VCaP (cell line): ENCODE measurements at regions not wholly inside any gene's neighbourhood (a gene's known extent, or its start where the extent isn't known, plus 50 kb on each side); places are given as distances from the start of the nearest gene placed in this dataset.
A peak's percentile ranks its signal among the peaks of the same experiment; 100 is the strongest.

Experiments used
- H3K27ac ChIP-seq: fragments of 450-650 bp; 2 replicates; pipeline ENCODE4 v1.5.1; 2017
- TF ChIP-seq, protein P1 (sequence below): fragments of 450-650 bp; conservative IDR thresholded peaks from 2 replicates; pipeline ENCODE4 v1.5.1; 2017; ENCODE audit warnings: mild to moderate bottlenecking, moderate library complexity

DNA sequence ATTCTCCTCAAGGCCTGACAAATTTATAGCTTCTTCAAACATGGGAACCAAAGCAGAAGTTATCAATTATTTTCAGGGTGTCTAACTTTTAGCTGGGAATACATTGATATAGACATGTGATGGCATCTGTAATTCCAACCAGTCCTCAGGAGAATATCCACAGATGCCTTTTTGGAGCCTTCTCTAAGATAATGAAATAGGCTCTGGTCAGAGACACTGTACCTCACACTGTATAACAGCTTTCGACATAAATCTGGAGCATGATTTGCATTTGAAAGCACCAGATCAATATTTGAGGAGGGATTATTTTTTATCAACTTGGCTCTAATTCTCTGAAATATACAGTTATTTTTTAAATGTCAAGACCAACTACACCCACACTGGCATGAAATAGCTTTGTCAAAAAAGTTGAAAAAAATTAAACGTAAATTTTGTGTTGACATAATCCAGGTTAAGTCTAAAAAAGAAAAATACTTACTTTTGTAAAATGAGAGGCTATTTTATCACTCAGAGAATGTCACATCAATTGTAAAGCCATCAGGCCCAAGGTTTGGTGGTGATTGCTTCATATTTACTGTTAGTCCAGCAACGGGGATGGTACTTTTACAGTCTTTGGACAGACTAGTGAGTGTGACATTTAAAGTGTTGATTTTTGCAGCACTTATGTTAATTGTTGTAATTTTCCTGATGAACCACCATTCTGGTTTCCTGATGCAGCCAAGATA lies 177.0 kb upstream of the SP8 start:
- TF ChIP-seq, protein P1, sequence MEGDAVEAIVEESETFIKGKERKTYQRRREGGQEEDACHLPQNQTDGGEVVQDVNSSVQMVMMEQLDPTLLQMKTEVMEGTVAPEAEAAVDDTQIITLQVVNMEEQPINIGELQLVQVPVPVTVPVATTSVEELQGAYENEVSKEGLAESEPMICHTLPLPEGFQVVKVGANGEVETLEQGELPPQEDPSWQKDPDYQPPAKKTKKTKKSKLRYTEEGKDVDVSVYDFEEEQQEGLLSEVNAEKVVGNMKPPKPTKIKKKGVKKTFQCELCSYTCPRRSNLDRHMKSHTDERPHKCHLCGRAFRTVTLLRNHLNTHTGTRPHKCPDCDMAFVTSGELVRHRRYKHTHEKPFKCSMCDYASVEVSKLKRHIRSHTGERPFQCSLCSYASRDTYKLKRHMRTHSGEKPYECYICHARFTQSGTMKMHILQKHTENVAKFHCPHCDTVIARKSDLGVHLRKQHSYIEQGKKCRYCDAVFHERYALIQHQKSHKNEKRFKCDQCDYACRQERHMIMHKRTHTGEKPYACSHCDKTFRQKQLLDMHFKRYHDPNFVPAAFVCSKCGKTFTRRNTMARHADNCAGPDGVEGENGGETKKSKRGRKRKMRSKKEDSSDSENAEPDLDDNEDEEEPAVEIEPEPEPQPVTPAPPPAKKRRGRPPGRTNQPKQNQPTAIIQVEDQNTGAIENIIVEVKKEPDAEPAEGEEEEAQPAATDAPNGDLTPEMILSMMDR, result no peak
- H3K27ac ChIP-seq, result no peak overlapping the region

DNA sequence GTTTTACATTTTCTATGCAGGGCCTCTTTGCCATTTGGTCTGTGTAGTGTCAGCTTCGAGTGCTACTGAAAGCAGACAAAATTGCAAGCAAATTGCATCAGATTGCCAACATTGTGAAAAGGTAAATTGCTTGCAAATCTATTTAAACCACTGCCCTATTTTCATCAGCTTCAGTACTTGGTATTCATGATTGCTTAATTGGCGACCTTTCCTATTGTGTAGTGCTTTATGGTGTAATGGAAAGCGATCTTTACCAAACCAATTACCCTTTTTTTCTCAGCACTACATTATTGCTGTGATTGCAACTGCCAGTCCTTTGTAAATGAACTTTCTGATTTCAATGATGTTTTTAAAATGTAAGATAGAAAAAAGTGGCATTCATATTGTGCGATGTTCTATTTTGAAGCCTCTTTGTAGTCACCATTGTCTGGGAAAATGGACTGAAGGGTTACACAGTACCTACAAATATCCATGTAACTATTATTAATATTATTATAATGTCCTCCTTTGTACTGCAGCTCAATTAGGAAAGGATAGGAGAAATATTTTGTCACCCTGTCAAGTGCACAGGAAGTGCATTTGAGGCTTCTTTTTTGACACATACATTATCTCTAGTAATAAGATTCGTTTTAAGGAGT lies 177.7 kb upstream of the SP8 start:
- H3K27ac ChIP-seq, result no peak overlapping the region
- TF ChIP-seq, protein P1, result no peak

DNA sequence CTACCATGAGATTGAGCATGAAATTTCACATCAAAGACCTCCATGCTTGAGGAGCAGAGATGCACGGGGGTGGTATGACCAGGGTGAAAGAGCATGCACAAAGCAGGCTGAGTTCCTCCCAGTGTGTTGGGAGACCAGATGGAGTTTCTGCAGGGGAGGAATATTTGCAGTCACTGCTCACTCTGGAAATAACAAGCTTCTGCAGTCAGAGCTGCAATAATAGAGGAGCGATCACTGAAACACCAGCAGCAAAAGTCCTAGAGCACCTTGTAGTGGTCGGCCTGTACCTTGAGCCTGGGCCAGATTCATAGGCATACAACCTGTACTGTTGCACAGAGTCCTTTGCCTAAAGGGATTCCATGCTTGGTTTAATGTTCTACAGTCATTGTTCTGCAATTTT lies 184.5 kb upstream of the SP8 start:
- H3K27ac ChIP-seq, result no peak overlapping the region
- TF ChIP-seq, protein P1, result no peak

DNA sequence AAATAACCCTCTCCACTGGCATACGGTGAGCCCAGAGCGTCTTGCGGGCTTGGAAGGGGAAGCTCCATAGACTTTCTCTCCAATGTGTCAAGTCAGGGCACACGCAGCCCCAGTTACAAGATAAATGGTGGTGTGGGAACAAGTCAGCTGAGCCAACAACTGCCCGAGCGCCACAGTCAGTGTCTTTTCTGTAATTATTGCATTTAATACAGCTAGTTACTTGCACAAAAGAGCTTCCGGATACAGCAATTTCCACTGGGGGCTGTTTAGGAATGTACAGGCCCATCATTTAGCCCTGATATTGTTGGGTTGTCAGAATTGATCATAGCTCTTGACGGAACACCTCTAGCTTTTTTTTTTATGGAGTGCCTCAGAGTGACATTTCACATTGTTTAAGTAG lies 193.5 kb upstream of the SP8 start:
- TF ChIP-seq, protein P1, result no peak
- no peak overlapping the region for H3K27ac ChIP-seq

DNA sequence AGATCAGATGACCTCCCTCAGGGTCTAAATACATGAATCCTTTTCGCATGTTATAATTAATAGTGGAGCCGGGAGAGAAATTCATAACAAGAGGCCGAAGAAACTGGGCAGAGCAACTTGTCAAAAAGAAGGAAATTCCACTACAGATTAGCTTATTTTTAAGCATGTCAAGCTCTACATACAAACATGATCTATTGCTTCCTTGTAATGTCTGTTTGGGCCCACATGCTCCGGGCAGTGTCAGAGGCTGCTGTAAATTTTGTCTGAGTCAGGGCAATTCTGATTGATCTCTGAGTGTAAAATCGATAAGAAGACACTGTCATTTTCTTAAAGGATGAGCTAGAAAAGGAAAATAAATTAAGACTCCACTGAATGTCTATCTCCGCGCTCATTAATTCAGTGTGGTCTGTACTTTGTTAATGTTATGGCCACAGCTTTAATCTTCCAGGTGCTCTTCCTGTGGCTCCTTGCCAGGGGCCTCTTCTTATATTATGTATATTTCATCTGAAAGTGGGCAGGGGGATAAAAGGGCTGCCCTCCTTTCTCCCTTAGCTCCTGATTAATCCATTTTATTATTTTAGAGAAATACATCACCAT lies 194.1 kb upstream of the SP8 start:
- no peak overlapping the region for H3K27ac ChIP-seq
- TF ChIP-seq, protein P1, result no peak

DNA sequence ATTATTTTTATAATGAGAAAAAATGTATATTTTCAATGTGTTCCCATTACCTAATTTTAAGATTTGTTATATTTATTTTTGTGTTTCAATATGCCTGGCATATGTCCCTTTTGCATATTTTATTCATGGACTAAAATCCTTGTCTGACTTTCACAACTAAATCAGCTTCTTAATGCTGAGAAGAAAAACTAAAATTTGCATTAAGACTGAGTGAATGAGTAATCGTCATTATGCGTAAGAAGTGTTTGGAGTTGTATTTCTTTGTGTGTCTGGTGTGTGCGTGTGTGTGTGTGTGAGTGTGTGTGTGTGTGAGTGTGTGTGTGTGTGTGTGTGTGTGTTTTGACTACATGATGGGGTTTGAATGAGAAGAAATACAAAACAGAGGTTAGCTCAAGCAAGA lies 201.7 kb upstream of the SP8 start:
- H3K27ac ChIP-seq, result no peak overlapping the region

DNA sequence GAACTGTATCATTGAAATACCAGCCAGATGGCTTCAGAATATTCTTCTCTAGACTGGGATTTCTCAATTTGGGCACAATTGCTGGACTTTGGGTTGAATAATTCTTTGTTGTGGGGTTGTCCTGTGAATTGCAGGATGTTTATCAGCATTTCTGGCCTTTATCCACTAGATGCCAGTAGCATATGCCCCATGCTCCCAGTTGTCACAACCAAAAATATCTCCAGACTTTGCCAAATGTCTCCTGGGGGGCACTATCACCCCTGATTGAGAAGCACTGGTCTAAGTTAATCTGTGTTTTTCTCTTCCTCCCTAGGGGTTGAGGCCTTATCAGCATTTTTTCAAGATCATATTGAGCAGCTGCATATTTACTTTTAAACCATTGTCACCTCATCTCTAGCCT lies 204.9 kb upstream of the SP8 start:
- H3K27ac ChIP-seq, result no peak overlapping the region
- TF ChIP-seq, protein P1, result peak; percentile 70

More for the DNA sequence above, 201.7 kb upstream of the SP8 start:
- TF ChIP-seq, protein P1, result no peak
